K562 (cell line): ENCODE measurements at regions not wholly inside any gene's neighbourhood (a gene's known extent, or its start where the extent isn't known, plus 50 kb on each side); places are given as distances from the start of the nearest gene placed in this dataset.

Experiments used
- ATAC-seq: fragments of 200-7000 bp; cut with Tn5 transposase; 3 replicates; pipeline ENCODE4 v1.9.1; 2020; ENCODE audit warnings: moderate library complexity
- BruUV-seq: library from RNA; stranded (reverse); fragments of 400-500 nt; replicated peaks from 2 replicates; lab custom pipeline; 2021; lab: Mats Ljungman, UMichigan
- CTCF ChIA-PET: fragments of 300-600 bp; formaldehyde crosslinking; extraction: SDS; loops from one replicate; lab custom pipeline; 2021; ENCODE audit warnings: low intra/inter-chr PET ratio; lab: Yijun Ruan, JAX
- POLR2A ChIA-PET: fragments of 300-600, 350-650 bp; sonication (Branson Sonifier 250); formaldehyde crosslinking; extraction: SDS; loops from one replicate; lab custom pipeline; 2021; ENCODE audit warnings: antibody characterized with exemption, inconsistent platforms; lab: Yijun Ruan, JAX
- DNase-seq, 4 experiments: peaks; one replicate each; pipeline versions ENCODE4 v3.0.0 to v3.0.0-alpha.2; 2011 to 2018; ENCODE audit warnings: low spot score in 3 of 4, mixed read lengths in 3 of 4; ENCODE audit errors: extremely low read depth in 1 of 4
- FAIRE-seq: peaks from 2 replicates; lab custom pipeline; 2011; peaks lifted over from hg19 to GRCh38; lab: Jason Lieb, UNC
- H2AFZ ChIP-seq: 2 replicates; pipeline ENCODE4 v1.6.0; 2011; ENCODE audit warnings: low read depth, low read length, control low read depth, inconsistent platforms
- H3K27ac ChIP-seq: fragments of 200-600 bp; 3 replicates; pipeline ENCODE4 v1.8.0; 2011; ENCODE audit warnings: low read depth, mild to moderate bottlenecking, control low read depth, inconsistent platforms, low read length, moderate library complexity, mixed read lengths; ENCODE audit errors: extremely low read depth
- H3K27me3 ChIP-seq, 2 experiments: fragments of 300-600 bp in 1 of 2; 2 replicates in 1 of 2; 3 replicates in 1 of 2; pipeline versions ENCODE4 v1.6.0 to v1.8.0; 2011; ENCODE audit warnings: inconsistent platforms in 2 of 2, low read length in 2 of 2, mild to moderate bottlenecking in 1 of 2, mixed read lengths in 1 of 2, moderate library complexity in 1 of 2; ENCODE audit not compliant: control insufficient read depth in 2 of 2, insufficient read depth in 2 of 2
- H3K36me3 ChIP-seq: fragments of 300-600 bp; 3 replicates; pipeline ENCODE4 v1.8.0; 2011; ENCODE audit warnings: mild to moderate bottlenecking, low read length, inconsistent platforms; ENCODE audit not compliant: control insufficient read depth, insufficient read depth
- H3K4me1 ChIP-seq, 2 experiments: fragments of 200-600 bp in 1 of 2; replicated peaks in 1 of 2; 2 replicates in 1 of 2; 3 replicates in 1 of 2; pipeline versions ENCODE4 v1.5.1 to v1.8.0; 2011; ENCODE audit warnings: inconsistent platforms in 2 of 2, low read length in 2 of 2, mild to moderate bottlenecking in 1 of 2, mixed read lengths in 1 of 2, moderate library complexity in 1 of 2; ENCODE audit not compliant: control insufficient read depth in 2 of 2, insufficient read depth in 2 of 2
- H3K4me2 ChIP-seq: 2 replicates; pipeline ENCODE4 v1.6.1; 2011; ENCODE audit warnings: low read length, control low read depth, inconsistent platforms, mixed read lengths; ENCODE audit not compliant: insufficient read depth
- H3K4me3 ChIP-seq: fragments of 200-600 bp; sonication (generic), shearing (Covaris generic); 2 replicates; pipeline ENCODE4 v1.5.1; 2016; ENCODE audit warnings: control low read depth, inconsistent platforms
- H3K79me2 ChIP-seq: fragments of 200-600 bp; 3 replicates; pipeline ENCODE4 v1.8.0; 2011; ENCODE audit warnings: low read length, inconsistent platforms; ENCODE audit not compliant: control insufficient read depth, insufficient read depth
- H3K9ac ChIP-seq, 2 experiments: 2 replicates each; pipeline versions ENCODE4 v1.6.0 to v1.6.1; 2011; ENCODE audit warnings: low read depth in 2 of 2, low read length in 2 of 2, control low read depth in 1 of 2, inconsistent platforms in 1 of 2, mild to moderate bottlenecking in 1 of 2, mixed read lengths in 1 of 2; ENCODE audit not compliant: insufficient read depth in 1 of 2
- H3K9me1 ChIP-seq: one replicate; pipeline ENCODE4 v1.6.0; 2011; ENCODE audit warnings: inconsistent platforms, mild to moderate bottlenecking, low read length, moderate library complexity; ENCODE audit not compliant: control insufficient read depth, insufficient read depth
- H3K9me3 ChIP-seq: replicated peaks from 2 replicates; pipeline ENCODE4 v1.5.1; 2011; ENCODE audit warnings: low read depth, low read length, inconsistent platforms; ENCODE audit not compliant: control insufficient read depth, insufficient read depth
- H4K20me1 ChIP-seq: replicated peaks from 2 replicates; pipeline ENCODE4 v1.6.1; 2011; ENCODE audit warnings: low read length, inconsistent platforms, mixed read lengths; ENCODE audit not compliant: control insufficient read depth, insufficient read depth
- CREB1 ChIP-seq, 2 experiments: sonication (generic) in 1 of 2; formaldehyde crosslinking in 1 of 2; IDR thresholded peaks; 2 replicates each; pipeline versions ENCODE4 v1.6.1 to v1.8.0; 2012 to 2022; ENCODE audit warnings: inconsistent platforms in 1 of 2, mild to moderate bottlenecking in 1 of 2, missing genetic modification reagents in 1 of 2, moderate library complexity in 1 of 2
- CXXC5 ChIP-seq: fragments of 250-450 bp; sonication (Bioruptor Pico); IDR thresholded peaks from 2 replicates; pipeline ENCODE4 v1.8.0; 2022; ENCODE audit warnings: inconsistent platforms, mild to moderate bottlenecking, moderate library complexity
- FOXK1 ChIP-seq: sonication (generic); formaldehyde crosslinking; IDR thresholded peaks from 2 replicates; pipeline ENCODE4 v1.8.0; 2022; ENCODE audit warnings: missing genetic modification reagents, mild to moderate bottlenecking, borderline replicate concordance
- FOXK2 ChIP-seq, 2 experiments: fragments of 450-650 bp; IDR thresholded peaks in 1 of 2; conservative IDR thresholded peaks in 1 of 2; 2 replicates each; pipeline ENCODE4 v1.6.1; 2016; ENCODE audit warnings: low read depth in 2 of 2, mild to moderate bottlenecking in 1 of 2
- GATAD2A ChIP-seq: fragments of 450-650 bp; IDR thresholded peaks from 2 replicates; pipeline ENCODE4 v1.6.1; 2017
- NFXL1 ChIP-seq: fragments of 450-650 bp; formaldehyde crosslinking; IDR thresholded peaks from 2 replicates; pipeline ENCODE4 v1.4.0; 2021; ENCODE audit warnings: mild to moderate bottlenecking
- SIN3A ChIP-seq, 2 experiments: fragments of 150-350 bp in 1 of 2; IDR thresholded peaks; 2 replicates each; pipeline ENCODE4 v1.6.1; 2011 to 2016; ENCODE audit warnings: borderline replicate concordance in 2 of 2, low read depth in 2 of 2, low read length in 2 of 2, mild to moderate bottlenecking in 2 of 2, moderate library complexity in 2 of 2; ENCODE audit not compliant: control insufficient read depth in 1 of 2
- ZNF197 ChIP-seq: fragments of 200-800 bp; sonication (Bioruptor generic); IDR thresholded peaks from 2 replicates; pipeline ENCODE4 v1.6.1; 2016; ENCODE audit warnings: low read depth, missing genetic modification characterization, missing compliant biosample characterization
- ZNF766 ChIP-seq: fragments of 200-800 bp; sonication (Bioruptor generic); conservative IDR thresholded peaks from 2 replicates; pipeline ENCODE4 v1.6.1; 2016; ENCODE audit warnings: missing genetic modification characterization, missing compliant biosample characterization
- WGBS: fragments of 100-300 bp; shearing (Covaris generic); methylation state at CpG from one replicate; pipeline ENCODE4 v1.1.6; 2016; ENCODE audit warnings: low coverage, mixed read lengths; ENCODE audit not compliant: insufficient coverage; ENCODE audit errors: missing lambda C conversion rate; 5-methylcytosine and 5-hydroxymethylcytosine counted together
- in situ Hi-C: fragments of 300-500 bp; cut with MboI; formaldehyde crosslinking; loops from 4 replicates; pipeline ENCODE4 v1.15.0; 2018; ENCODE audit warnings: inconsistent platforms, mixed read lengths
- intact Hi-C: fragments of 100-400 bp; cut with micrococcal nuclease; formaldehyde crosslinking; loops from 2 replicates; pipeline ENCODE4 v1.14.2; 2022
- TF ChIP-seq, protein P1 (sequence below): fragments of 200-800 bp; sonication (Bioruptor generic); IDR thresholded peaks from 2 replicates; pipeline ENCODE4 v1.6.1; 2017; ENCODE audit warnings: missing genetic modification characterization, missing compliant biosample characterization
- TF ChIP-seq, protein P2 (sequence below), 2 experiments: fragments of 450-650 bp in 1 of 2; sonication (generic) in 1 of 2; formaldehyde crosslinking; conservative IDR thresholded peaks; 2 replicates each; pipeline versions ENCODE4 v1.4.0 to v1.8.1; 2020 to 2022; ENCODE audit warnings: mild to moderate bottlenecking in 1 of 2, missing genetic modification reagents in 1 of 2
- TF ChIP-seq, protein P3 (sequence below): sonication (generic); formaldehyde crosslinking; IDR thresholded peaks from 2 replicates; pipeline ENCODE4 v1.8.1; 2023; ENCODE audit warnings: mild to moderate bottlenecking, missing genetic modification reagents

DNA sequence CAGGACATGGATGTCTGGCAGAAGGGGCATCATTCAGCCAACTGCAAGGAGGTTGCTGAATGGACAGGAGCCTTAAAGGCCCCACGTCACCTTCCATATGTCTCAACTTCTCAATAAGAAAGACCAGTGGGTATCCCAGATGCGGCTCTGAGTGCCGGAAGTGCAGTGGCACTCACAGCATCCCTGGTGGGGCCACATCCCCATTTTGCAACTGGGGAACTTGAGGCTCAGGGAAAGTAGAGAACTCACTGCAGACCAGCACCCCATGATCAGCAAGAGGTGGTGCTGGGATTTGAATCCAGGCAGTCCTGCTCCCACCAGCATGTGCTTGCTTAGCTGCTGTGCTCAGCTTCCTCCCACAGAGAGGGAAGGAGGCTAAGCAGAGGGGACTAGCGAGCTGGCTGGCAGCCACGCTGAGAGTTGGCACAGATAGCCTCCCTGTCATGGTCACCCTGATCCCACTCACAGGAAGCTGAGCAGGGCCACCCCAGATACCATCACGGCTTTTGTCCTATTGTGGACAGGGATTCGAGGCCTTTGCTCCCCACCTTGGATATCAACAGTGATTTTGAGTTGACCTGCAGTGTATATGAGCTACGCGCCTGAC is 294.2 kb upstream of the FOXF1 start (continued):
- TF ChIP-seq ZNF766: no peak
- TF ChIP-seq ZNF197 (CRISPR knock-in tag): no peak
- TF ChIP-seq, protein P1, sequence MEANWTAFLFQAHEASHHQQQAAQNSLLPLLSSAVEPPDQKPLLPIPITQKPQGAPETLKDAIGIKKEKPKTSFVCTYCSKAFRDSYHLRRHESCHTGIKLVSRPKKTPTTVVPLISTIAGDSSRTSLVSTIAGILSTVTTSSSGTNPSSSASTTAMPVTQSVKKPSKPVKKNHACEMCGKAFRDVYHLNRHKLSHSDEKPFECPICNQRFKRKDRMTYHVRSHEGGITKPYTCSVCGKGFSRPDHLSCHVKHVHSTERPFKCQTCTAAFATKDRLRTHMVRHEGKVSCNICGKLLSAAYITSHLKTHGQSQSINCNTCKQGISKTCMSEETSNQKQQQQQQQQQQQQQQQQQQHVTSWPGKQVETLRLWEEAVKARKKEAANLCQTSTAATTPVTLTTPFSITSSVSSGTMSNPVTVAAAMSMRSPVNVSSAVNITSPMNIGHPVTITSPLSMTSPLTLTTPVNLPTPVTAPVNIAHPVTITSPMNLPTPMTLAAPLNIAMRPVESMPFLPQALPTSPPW (CRISPR knock-in tag): no peak

DNA sequence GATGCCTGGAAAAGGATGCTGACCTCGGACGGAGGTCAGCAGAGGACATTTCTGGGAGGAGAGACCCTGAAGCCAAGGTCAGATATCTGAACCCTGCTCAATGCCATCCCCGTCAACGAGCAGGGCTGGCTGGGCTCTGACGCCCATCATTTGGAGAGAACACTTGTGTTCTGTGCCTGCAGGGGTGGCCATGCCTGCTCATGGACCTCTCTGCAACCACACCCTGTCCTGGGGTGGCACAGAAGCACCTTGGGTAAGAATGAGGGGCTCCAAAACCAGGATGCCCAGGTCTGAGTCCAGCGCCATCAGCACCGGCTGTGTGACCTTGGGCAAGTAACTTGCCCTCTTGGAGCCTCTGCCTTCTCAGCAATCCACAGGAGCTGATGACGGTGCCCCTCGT is 293.7 kb upstream of the FOXF1 start:
- no peak for FAIRE-seq
- ChIA-PET CTCF (no interaction called here), POLR2A (interaction anchor here (0.7 to 0.8 kb wide), 2 partner anchors 14 to 60 kb away, joined by 3 read pairs; no protein-coding TSS in a partner anchor)
- WGBS: 4% methylated on average over 9 of the region's 9 CpGs
- in situ Hi-C loops: no loop called here
- Histone ChIP-seq H3K9ac (no peak overlapping the region), H3K4me1 (no peaks in the 10 kb centered on the region; a peak in 1 of 5 replicates), H4K20me1 (peaks cover 6% of the 10 kb centered on the region; the same call in 1 of the 2 replicates), H3K4me3 (no peak overlapping the region), H3K36me3 (no peaks in the 10 kb centered on the region), H3K27me3 (peaks cover 9 to 58% of the 10 kb centered on the region in 2 experiments; a peak in 3 of 5 replicates), H3K27ac (no peak overlapping the region), H3K9me3 (no peaks in the 10 kb centered on the region), H3K4me2 (no peak overlapping the region), H3K9me1 (no peaks in the 10 kb centered on the region), H2AFZ (no peak overlapping the region), H3K79me2 (no peaks in the 10 kb centered on the region)
- DNase-seq: no peak
- no peak for ATAC-seq
- BruUV-seq: no TSS peak
- intact Hi-C loops: no loop called here
- TF ChIP-seq FOXK2 (conservative IDR thresholded peaks at IDR 0.05 in 1 of 2, IDR thresholded peaks at IDR 0.05 in 1 of 2; ENCODE audit: low read depth in 2 of 2) (no peak), CREB1 (IDR thresholded peaks at IDR 0.05) (no peak), CREB1 (CRISPR knock-in tag; IDR thresholded peaks at IDR 0.05) (no peak), FOXK1 (no peak), GATAD2A (no peak), NFXL1 (CRISPR knock-in tag) (no peak), CXXC5 (CRISPR knock-in tag) (no peak), SIN3A (IDR thresholded peaks at IDR 0.05; ENCODE audit: borderline replicate concordance in 2 of 2, control insufficient read depth in 1 of 2, low read depth in 2 of 2, low read length in 2 of 2) (no peak)
- TF ChIP-seq, protein P2, sequence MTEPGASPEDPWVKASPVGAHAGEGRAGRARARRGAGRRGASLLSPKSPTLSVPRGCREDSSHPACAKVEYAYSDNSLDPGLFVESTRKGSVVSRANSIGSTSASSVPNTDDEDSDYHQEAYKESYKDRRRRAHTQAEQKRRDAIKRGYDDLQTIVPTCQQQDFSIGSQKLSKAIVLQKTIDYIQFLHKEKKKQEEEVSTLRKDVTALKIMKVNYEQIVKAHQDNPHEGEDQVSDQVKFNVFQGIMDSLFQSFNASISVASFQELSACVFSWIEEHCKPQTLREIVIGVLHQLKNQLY (CRISPR knock-in tag; conservative IDR thresholded peaks at IDR 0.05): no peak
- TF ChIP-seq, protein P3, sequence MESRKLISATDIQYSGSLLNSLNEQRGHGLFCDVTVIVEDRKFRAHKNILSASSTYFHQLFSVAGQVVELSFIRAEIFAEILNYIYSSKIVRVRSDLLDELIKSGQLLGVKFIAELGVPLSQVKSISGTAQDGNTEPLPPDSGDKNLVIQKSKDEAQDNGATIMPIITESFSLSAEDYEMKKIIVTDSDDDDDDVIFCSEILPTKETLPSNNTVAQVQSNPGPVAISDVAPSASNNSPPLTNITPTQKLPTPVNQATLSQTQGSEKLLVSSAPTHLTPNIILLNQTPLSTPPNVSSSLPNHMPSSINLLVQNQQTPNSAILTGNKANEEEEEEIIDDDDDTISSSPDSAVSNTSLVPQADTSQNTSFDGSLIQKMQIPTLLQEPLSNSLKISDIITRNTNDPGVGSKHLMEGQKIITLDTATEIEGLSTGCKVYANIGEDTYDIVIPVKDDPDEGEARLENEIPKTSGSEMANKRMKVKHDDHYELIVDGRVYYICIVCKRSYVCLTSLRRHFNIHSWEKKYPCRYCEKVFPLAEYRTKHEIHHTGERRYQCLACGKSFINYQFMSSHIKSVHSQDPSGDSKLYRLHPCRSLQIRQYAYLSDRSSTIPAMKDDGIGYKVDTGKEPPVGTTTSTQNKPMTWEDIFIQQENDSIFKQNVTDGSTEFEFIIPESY (CRISPR knock-in tag): no peak
